Cardiac muscle cell (in vitro differentiated cells and primary cell): ENCODE measurements at regions not wholly inside any gene's neighbourhood (a gene's known extent, or its start where the extent isn't known, plus 50 kb on each side); places are given as distances from the start of the nearest gene placed in this dataset.
A peak's percentile ranks its signal among the peaks of the same experiment; 100 is the strongest.

Experiments used
- DNase-seq, 2 donors: peaks; one replicate each; pipeline versions ENCODE4 v3.0.0 to v3.0.0-alpha.2; 2010 to 2017; ENCODE audit warnings: low read depth in 1 of 2, low spot score in 1 of 2
- H3K27ac ChIP-seq: fragments of 200-600 bp; sonication (generic); 2 replicates; pipeline ENCODE4 v1.5.1; 2016
- H3K27me3 ChIP-seq: fragments of 200-600 bp; sonication (generic); 2 replicates; pipeline ENCODE4 v1.6.0; 2016; ENCODE audit warnings: control low read depth
- H3K36me3 ChIP-seq: fragments of 200-600 bp; sonication (generic); 2 replicates; pipeline ENCODE4 v1.5.1; 2016; ENCODE audit warnings: control low read depth
- H3K4me1 ChIP-seq: fragments of 200-600 bp; sonication (generic); 2 replicates; pipeline ENCODE4 v1.8.1; 2017; ENCODE audit warnings: low read depth, mild to moderate bottlenecking, mixed run types
- H3K4me3 ChIP-seq: fragments of 200-600 bp; sonication (generic); 2 replicates; pipeline ENCODE4 v1.5.1; 2016; ENCODE audit warnings: mild to moderate bottlenecking
- H3K9me3 ChIP-seq: fragments of 200-600 bp; sonication (generic); 2 replicates; pipeline ENCODE4 v1.5.1; 2017; ENCODE audit warnings: low read depth, mild to moderate bottlenecking, control low read depth
- CTCF ChIP-seq: IDR thresholded peaks from 2 replicates; pipeline ENCODE4 v1.5.1; 2012; ENCODE audit warnings: low read depth, mild to moderate bottlenecking, low read length

DNA sequence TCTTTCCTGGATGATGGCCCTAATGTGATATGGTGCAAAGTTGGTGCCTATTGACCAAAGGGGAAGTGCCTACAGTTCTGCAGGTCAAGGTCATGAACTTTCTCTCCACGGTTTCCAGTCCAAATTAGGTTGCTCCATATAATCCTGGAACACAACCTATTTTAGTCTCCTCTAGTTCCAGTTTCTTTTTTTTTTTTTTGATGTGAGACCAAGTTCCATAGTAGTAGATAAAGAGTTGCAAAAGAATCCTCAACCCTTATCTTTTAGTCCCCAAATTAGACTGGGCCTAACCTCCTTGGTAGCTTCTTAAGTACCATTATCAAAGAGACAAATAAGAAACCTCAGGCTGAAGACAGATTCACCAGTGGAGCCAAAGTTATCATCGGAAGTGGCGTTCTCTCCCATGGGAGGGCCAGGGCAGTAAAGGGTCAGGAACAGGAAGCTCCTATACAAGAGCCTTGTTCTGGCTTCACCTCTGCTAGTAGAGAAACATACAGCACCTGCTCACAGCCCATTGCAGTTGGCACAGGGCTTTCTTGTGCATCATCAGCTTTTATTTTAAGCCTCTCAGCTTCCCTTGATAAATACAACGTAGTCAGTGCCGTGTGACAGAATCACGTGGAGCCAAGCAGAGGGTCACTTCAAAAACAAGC lies 132.2 kb upstream of the RREB1 start:
- H3K9me3 ChIP-seq: no peaks in the 10 kb centered on the region
- H3K36me3 ChIP-seq: no peaks in the 10 kb centered on the region
- no peak for TF ChIP-seq CTCF
- H3K4me3 ChIP-seq: no peak overlapping the region
- H3K27me3 ChIP-seq: no peaks in the 10 kb centered on the region
- peak; percentile 30 to 31 for DNase-seq
- peaks cover 14% of the 10 kb centered on the region for H3K4me1 ChIP-seq
- H3K27ac ChIP-seq: peak overlapping the region; percentile 52

GRCh38 chr6:6976193-6976592 lies 131.6 kb upstream of the RREB1 start:
- H3K27ac ChIP-seq: peak overlapping the region; percentile 52

GRCh38 chr6:6978731-6979130 lies 129.0 kb upstream of the RREB1 start:
- Histone ChIP-seq H3K27ac (no peak overlapping the region), H3K27me3 (no peaks in the 10 kb centered on the region), H3K9me3 (no peaks in the 10 kb centered on the region), H3K36me3 (no peaks in the 10 kb centered on the region), H3K4me3 (no peak overlapping the region), H3K4me1 (peaks cover 14% of the 10 kb centered on the region)
- TF ChIP-seq CTCF: no peak
- no peak for DNase-seq

More at GRCh38 chr6:6976193-6976592, 131.6 kb upstream of the RREB1 start:
- no peaks in the 10 kb centered on the region for H3K9me3 ChIP-seq
- TF ChIP-seq CTCF: no peak
- peaks cover 14% of the 10 kb centered on the region for H3K4me1 ChIP-seq
- H3K27me3 ChIP-seq: no peaks in the 10 kb centered on the region
- DNase-seq: no peak
- H3K36me3 ChIP-seq: no peaks in the 10 kb centered on the region
- H3K4me3 ChIP-seq: no peak overlapping the region

- H3K36me3 ChIP-seq: no peaks in the 10 kb centered on the region
- peaks cover 5% of the 10 kb centered on the region for H3K4me1 ChIP-seq
- no peaks in the 10 kb centered on the region for H3K9me3 ChIP-seq
- H3K27me3 ChIP-seq: no peaks in the 10 kb centered on the region
- DNase-seq: no peak
- no peak overlapping the region for H3K4me3 ChIP-seq
- no peak overlapping the region for H3K27ac ChIP-seq
- TF ChIP-seq CTCF: no peak
Observed at GRCh38 chr6:6980999-6981597, 126.7 kb upstream of the RREB1 start.

DNA sequence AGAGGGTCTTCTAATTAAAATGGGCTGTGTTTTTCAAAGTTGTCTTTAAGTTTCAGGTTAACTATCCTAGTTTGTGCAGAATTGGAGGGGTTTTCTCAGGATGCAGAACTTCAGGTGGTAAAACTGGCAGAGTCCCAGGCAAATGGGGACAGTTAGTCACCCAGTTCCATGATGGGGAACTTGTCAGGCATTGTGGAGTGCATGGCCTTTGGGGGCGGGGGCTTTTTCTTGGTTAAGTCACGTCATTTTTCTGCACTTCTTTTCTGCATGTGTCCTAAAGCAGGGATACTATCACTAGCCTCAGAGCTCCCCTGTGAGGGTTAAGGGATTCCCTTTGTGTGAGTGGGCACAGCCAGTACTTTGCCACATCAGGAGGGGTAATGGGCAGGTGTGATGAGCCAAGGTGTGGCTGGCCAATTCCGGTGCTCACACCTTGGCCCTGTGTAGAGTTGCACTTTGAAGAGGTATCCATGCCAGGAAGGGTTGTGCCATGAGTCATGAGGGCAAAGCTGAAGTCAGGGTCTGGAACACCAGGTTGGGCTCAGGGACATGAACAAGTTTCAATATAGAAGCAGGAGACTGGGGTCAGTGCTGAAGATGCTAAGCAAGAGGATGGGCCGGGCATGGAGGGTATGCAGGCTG lies 126.0 kb upstream of the RREB1 start:
- Histone ChIP-seq H3K27me3 (no peaks in the 10 kb centered on the region), H3K27ac (no peak overlapping the region), H3K36me3 (no peaks in the 10 kb centered on the region)

More for the DNA sequence above, 126.0 kb upstream of the RREB1 start:
- no peak for TF ChIP-seq CTCF
- Histone ChIP-seq H3K4me1 (no peaks in the 10 kb centered on the region), H3K9me3 (no peaks in the 10 kb centered on the region), H3K4me3 (no peak overlapping the region)
- DNase-seq: no peak
